Mesendoderm (in vitro differentiated cells): ENCODE measurements at regions not wholly inside any gene's neighbourhood (a gene's known extent, or its start where the extent isn't known, plus 50 kb on each side); places are given as distances from the start of the nearest gene placed in this dataset.

Experiments
- DNase-seq: peaks from one replicate; pipeline ENCODE4 v3.0.0; 2013
- H2AK5ac ChIP-seq: 2 replicates; pipeline ENCODE4 v1.6.1; 2013; ENCODE audit warnings: low read length, inconsistent platforms
- H2BK120ac ChIP-seq: 2 replicates; pipeline ENCODE4 v1.6.1; 2013; ENCODE audit warnings: low read depth, mild to moderate bottlenecking, low read length, moderate library complexity, mixed read lengths
- H2BK15ac ChIP-seq: replicated peaks from 2 replicates; pipeline ENCODE4 v1.6.1; 2013; ENCODE audit warnings: low read depth, mild to moderate bottlenecking, moderate library complexity
- H2BK5ac ChIP-seq: 2 replicates; pipeline ENCODE4 v1.6.1; 2013; ENCODE audit warnings: low read length, inconsistent platforms
- H3K18ac ChIP-seq: 2 replicates; pipeline ENCODE4 v1.6.1; 2013; ENCODE audit warnings: mild to moderate bottlenecking, low read length, mixed read lengths
- H3K23ac ChIP-seq: one replicate; pipeline ENCODE4 v1.6.1; 2013; ENCODE audit warnings: low read length
- H3K27ac ChIP-seq: 2 replicates; pipeline ENCODE4 v1.5.1; 2013; ENCODE audit warnings: low read depth, mild to moderate bottlenecking, inconsistent platforms, low read length, moderate library complexity
- H3K27me3 ChIP-seq: 2 replicates; pipeline ENCODE4 v1.6.1; 2013; ENCODE audit warnings: low read length, control low read depth, mild to moderate bottlenecking, inconsistent platforms; ENCODE audit not compliant: insufficient read depth, poor library complexity
- H3K36me3 ChIP-seq: 2 replicates; pipeline ENCODE4 v1.6.1; 2013; ENCODE audit warnings: low read length, inconsistent platforms; ENCODE audit not compliant: control insufficient read depth, insufficient read depth
- H3K4ac ChIP-seq: one replicate; pipeline ENCODE4 v1.6.1; 2013; ENCODE audit warnings: low read depth, mild to moderate bottlenecking, low read length, moderate library complexity
- H3K4me1 ChIP-seq: 2 replicates; pipeline ENCODE4 v1.6.1; 2013; ENCODE audit warnings: low read depth, low read length, inconsistent platforms; ENCODE audit not compliant: control insufficient read depth
- H3K4me2 ChIP-seq: 2 replicates; pipeline ENCODE4 v1.6.1; 2013; ENCODE audit warnings: low read length
- H3K4me3 ChIP-seq: 2 replicates; pipeline ENCODE4 v1.5.1; 2013; ENCODE audit warnings: mild to moderate bottlenecking, low read length
- H3K56ac ChIP-seq: one replicate; pipeline ENCODE4 v1.6.1; 2013; ENCODE audit warnings: low read length
- H3K79me1 ChIP-seq: 2 replicates; pipeline ENCODE4 v1.6.1; 2013; ENCODE audit warnings: low read length, inconsistent platforms
- H3K79me2 ChIP-seq: 2 replicates; pipeline ENCODE4 v1.6.1; 2013; ENCODE audit warnings: mild to moderate bottlenecking, low read length; ENCODE audit not compliant: control insufficient read depth, insufficient read depth
- H3K9ac ChIP-seq: 2 replicates; pipeline ENCODE4 v1.6.1; 2013; ENCODE audit warnings: low read length, inconsistent platforms
- H4K5ac ChIP-seq: one replicate; pipeline ENCODE4 v1.6.1; 2013; ENCODE audit warnings: low read length
- H4K8ac ChIP-seq: one replicate; pipeline ENCODE4 v1.6.1; 2013; ENCODE audit warnings: low read depth, mild to moderate bottlenecking, control low read depth, low read length, moderate library complexity
- WGBS: extraction: QIAGEN DNeasy Blood & Tissue Kit; methylation state at CpG from one replicate; pipeline ENCODE4 v1.1.7; 2013; ENCODE audit warnings: low lambda C conversion rate, missing lambda C conversion rate; ENCODE audit not compliant: insufficient coverage; ENCODE audit errors: extremely low coverage; 5-methylcytosine and 5-hydroxymethylcytosine counted together

- Histone ChIP-seq H3K4me2 (no peak overlapping the region), H2BK15ac (no peak overlapping the region), H3K36me3 (no peaks in the 10 kb centered on the region), H3K4ac (no peak overlapping the region), H4K8ac (no peak overlapping the region), H2BK120ac (no peak overlapping the region), H3K79me2 (no peaks in the 10 kb centered on the region), H3K9ac (no peak overlapping the region), H3K4me3 (no peak overlapping the region), H3K18ac (no peak overlapping the region), H3K27ac (no peak overlapping the region), H3K56ac (no peak overlapping the region), H3K4me1 (no peaks in the 10 kb centered on the region), H2BK5ac (no peak overlapping the region), H3K23ac (no peak overlapping the region), H4K5ac (no peak overlapping the region), H3K27me3 (no peaks in the 10 kb centered on the region), H3K79me1 (no peaks in the 10 kb centered on the region), H2AK5ac (no peak overlapping the region)
- DNase-seq: no peak
- no CpG with 5 or more reads among the region's 10 CpGs for WGBS
Observed at GRCh38 chr10:33410096-33410859, 75.8 kb upstream of the NRP1 start.

GRCh38 chr10:33406596-33406995 is 72.1 kb upstream of the NRP1 start:
- Histone ChIP-seq H4K5ac (no peak overlapping the region), H3K9ac (no peak overlapping the region), H3K27ac (no peak overlapping the region), H2AK5ac (no peak overlapping the region), H3K4me2 (no peak overlapping the region), H3K4me3 (no peak overlapping the region), H3K4ac (no peak overlapping the region), H2BK5ac (no peak overlapping the region), H3K27me3 (no peaks in the 10 kb centered on the region), H3K23ac (no peak overlapping the region), H4K8ac (no peak overlapping the region), H3K4me1 (no peaks in the 10 kb centered on the region), H3K79me1 (no peaks in the 10 kb centered on the region), H3K56ac (no peak overlapping the region), H2BK15ac (no peak overlapping the region), H3K36me3 (no peaks in the 10 kb centered on the region), H2BK120ac (no peak overlapping the region), H3K18ac (no peak overlapping the region), H3K79me2 (no peaks in the 10 kb centered on the region)
- no peak for DNase-seq
- no CpG with 5 or more reads among the region's 2 CpGs for WGBS

- no peak for DNase-seq
- Histone ChIP-seq H3K27me3 (no peaks in the 10 kb centered on the region), H3K4me1 (no peaks in the 10 kb centered on the region), H3K4ac (no peak overlapping the region), H2BK5ac (no peak overlapping the region), H3K9ac (no peak overlapping the region), H3K4me3 (no peak overlapping the region), H3K18ac (no peak overlapping the region), H3K79me1 (no peaks in the 10 kb centered on the region), H2BK15ac (no peak overlapping the region), H3K23ac (no peak overlapping the region), H4K5ac (no peak overlapping the region), H3K36me3 (no peaks in the 10 kb centered on the region), H2AK5ac (no peak overlapping the region), H3K56ac (no peak overlapping the region), H2BK120ac (no peak overlapping the region), H4K8ac (no peak overlapping the region), H3K27ac (no peak overlapping the region), H3K79me2 (no peaks in the 10 kb centered on the region), H3K4me2 (no peak overlapping the region)
- WGBS: no CpG with 5 or more reads among the region's 9 CpGs
Observed at GRCh38 chr10:33402220-33403073, 68.0 kb upstream of the NRP1 start.

- Histone ChIP-seq H3K9ac (no peak overlapping the region), H3K18ac (no peak overlapping the region), H3K56ac (no peak overlapping the region), H3K4me1 (no peaks in the 10 kb centered on the region), H3K4ac (no peak overlapping the region), H4K8ac (no peak overlapping the region), H3K79me1 (no peaks in the 10 kb centered on the region), H2BK120ac (no peak overlapping the region), H3K27me3 (no peaks in the 10 kb centered on the region), H4K5ac (no peak overlapping the region), H2BK15ac (no peak overlapping the region), H3K23ac (no peak overlapping the region), H3K4me2 (no peak overlapping the region), H3K4me3 (no peak overlapping the region), H3K79me2 (no peaks in the 10 kb centered on the region), H3K27ac (no peak overlapping the region), H3K36me3 (no peaks in the 10 kb centered on the region), H2AK5ac (no peak overlapping the region), H2BK5ac (no peak overlapping the region)
- DNase-seq: no peak
- no CpG with 5 or more reads among the region's 2 CpGs for WGBS
Observed at GRCh38 chr10:33401300-33401699, 66.8 kb upstream of the NRP1 start.

GRCh38 chr10:33398796-33399195 is 64.3 kb upstream of the NRP1 start:
- no peak overlapping the region for H3K27ac ChIP-seq
- H3K79me1 ChIP-seq: no peaks in the 10 kb centered on the region
- no peak overlapping the region for H3K9ac ChIP-seq
- no peak overlapping the region for H3K18ac ChIP-seq
- H3K4ac ChIP-seq: no peak overlapping the region
- H3K23ac ChIP-seq: no peak overlapping the region
- H3K36me3 ChIP-seq: no peaks in the 10 kb centered on the region
- H3K79me2 ChIP-seq: no peaks in the 10 kb centered on the region
- H3K56ac ChIP-seq: no peak overlapping the region
- no peaks in the 10 kb centered on the region for H3K4me1 ChIP-seq
- no peak overlapping the region for H3K4me2 ChIP-seq
- no peak overlapping the region for H2BK15ac ChIP-seq
- H2AK5ac ChIP-seq: no peak overlapping the region
- no peak overlapping the region for H4K8ac ChIP-seq
- H3K4me3 ChIP-seq: no peak overlapping the region
- H2BK5ac ChIP-seq: no peak overlapping the region
- WGBS: no CpG with 5 or more reads among the region's 5 CpGs
- DNase-seq: no peak
- no peaks in the 10 kb centered on the region for H3K27me3 ChIP-seq
- no peak overlapping the region for H4K5ac ChIP-seq
- H2BK120ac ChIP-seq: no peak overlapping the region
